ENCODE measurements at regions not wholly inside any gene's neighbourhood (a gene's known extent, or its start where the extent isn't known, plus 50 kb on each side); places are given as distances from the start of the nearest gene placed in this dataset.
"Not testable (repeated sequence)": the region's sequence is repeated elsewhere in the genome, so short reads cannot be mapped to it uniquely, and the experiment has no call there.

DNA sequence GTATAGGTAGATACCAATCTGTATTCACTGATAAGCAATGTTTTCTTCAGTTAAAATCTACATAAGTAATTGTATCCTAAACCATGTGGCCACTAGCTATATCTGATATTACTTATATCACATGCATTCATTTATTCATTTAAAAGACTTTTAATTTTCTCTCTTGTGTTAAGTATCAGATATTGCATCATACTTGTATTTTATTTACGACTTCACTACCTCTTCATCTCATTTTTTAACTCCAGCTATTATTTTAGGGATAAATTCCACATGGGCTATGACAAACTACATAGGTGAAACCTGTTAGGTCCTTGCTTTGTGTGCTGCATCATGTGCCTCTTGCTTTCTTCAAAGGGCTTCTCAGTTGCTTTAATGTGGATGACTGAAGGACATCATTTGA is 1018.3 kb downstream of the ZPLD1 start:
- intact Hi-C loops (cut with micrococcal nuclease) = no loop called here

GRCh38 chr3:103459815-103460214 is 1025.0 kb downstream of the ZPLD1 start:
- intact Hi-C loops (cut with micrococcal nuclease) = no loop called here

DNA sequence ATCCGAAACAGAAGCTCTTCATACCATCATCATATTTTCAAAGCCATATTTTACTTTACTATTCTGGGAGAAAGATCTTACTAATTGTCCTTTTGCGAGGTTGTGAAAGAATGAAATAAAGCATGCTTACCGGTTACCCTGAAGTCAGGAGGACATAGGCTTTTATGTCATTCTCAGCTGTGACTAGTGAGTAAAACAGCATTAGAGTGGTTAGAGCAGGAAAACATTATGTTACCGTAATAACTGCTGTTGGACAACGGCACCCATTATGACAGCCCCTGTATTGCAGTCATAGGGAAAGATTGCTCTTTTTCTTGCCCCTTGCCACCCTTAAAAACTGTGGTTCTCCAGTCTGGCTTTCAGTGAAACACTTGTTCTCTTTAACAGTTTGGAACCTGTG is 1035.7 kb downstream of the ZPLD1 start:
- intact Hi-C loops (cut with micrococcal nuclease) = no loop called here

DNA sequence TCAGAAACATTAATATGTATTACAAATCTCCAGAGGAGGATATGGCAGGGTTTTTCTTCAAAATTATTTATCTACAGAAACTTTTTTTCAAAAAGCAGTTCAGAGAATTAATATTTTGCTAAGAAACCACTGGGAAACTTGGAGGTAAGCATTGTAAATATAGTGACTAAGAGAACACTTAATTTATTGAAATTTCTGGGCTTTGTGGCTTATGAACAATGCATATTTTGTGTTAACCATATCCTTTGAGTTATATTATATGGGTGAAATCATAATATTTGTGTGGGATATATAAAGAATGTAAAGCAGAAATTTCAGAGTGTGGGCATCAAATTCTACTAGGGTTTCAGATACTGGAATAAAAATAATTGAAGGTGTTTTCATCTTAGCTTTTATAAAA is 1059.2 kb downstream of the ZPLD1 start:
- intact Hi-C loops (cut with micrococcal nuclease) = no loop called here

DNA sequence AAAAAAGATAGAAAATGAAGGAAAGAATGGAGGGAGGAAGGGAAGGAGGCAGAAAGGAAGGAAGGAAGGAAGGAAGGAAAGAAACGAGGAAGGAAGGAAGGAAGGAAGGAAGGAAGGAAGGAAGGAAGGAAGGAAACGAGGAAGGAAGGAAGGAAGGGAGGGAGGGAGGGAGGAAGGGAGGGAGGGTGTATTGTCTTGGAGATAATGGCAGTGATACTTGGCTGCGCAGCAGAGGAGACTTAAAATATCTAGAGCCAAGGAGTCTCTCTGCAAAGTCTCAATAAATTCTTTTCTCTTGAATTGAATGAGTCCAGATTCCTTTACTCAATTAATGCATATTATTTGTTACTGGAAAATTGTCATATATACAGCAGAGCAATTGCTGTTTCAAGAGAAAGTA is 1059.7 kb downstream of the ZPLD1 start:
- intact Hi-C loops (cut with micrococcal nuclease) = no loop called here

GRCh38 chr3:103495186-103495585 is 1060.4 kb downstream of the ZPLD1 start:
- intact Hi-C loops (cut with micrococcal nuclease) = no loop called here

DNA sequence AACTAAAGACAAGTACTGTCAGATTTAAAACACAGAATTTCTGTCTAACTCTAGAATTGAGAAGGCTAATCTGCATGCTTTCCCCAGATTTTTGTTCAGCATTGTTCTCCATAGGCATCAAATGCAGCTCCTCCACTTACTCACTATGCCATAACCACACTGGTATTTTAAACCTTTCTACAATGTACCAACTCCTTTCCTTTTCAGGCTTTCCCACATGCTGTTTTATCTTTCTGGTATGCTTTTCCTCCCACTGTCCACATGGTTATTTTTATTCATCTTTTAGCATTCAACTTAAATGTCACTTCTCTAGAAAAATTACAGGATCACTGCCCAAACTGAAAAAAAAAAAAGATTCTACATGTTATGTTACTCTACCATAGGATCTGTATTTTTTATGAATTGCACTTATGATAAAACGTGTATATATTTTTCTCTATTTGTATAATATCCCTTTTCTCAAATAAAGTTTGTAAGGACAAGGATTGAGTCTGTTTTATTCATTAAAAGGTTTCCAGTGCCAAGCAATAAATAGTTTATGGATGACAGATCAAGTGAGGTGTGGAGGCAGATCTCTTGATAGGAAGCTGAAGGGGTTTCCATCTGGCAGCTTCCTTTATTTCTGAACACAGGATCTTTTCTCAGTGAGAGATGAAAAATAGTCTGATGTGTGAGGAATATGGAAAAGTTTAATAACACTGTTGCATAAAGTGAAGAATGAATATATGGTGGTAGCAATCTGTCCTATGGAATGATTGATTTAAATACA is 1064.5 kb downstream of the ZPLD1 start:
- intact Hi-C loops (cut with micrococcal nuclease) = no loop called here

- intact Hi-C loops (cut with micrococcal nuclease) = no loop called here
Measured at GRCh38 chr3:103499967-103500366, 1065.2 kb downstream of the ZPLD1 start.

- intact Hi-C loops (cut with micrococcal nuclease) = no loop called here
Measured at GRCh38 chr3:103510760-103511159, 1075.9 kb downstream of the ZPLD1 start.

GRCh38 chr3:103511891-103512290 is 1077.1 kb downstream of the ZPLD1 start:
- intact Hi-C loops (cut with micrococcal nuclease) = no loop called here

DNA sequence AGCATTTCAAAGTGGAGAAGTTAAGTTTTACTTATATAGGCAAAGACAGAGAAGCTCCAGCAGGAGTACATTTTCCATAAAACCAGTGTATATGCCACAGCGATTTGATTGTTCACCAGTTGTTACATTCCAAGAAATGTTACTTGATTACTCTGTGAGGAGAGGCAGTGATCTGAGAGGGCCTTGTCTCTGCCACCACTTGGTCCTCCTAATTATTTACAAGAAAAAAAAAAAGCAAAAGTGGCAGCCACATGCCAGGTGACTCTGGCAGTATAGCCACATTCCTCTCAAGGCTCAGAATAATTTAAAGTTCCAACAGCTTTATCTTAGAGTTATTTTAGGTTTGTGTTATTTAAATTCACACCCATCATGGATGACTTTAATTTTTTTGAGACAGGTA is 1077.8 kb downstream of the ZPLD1 start:
- intact Hi-C loops (cut with micrococcal nuclease) = no loop called here

DNA sequence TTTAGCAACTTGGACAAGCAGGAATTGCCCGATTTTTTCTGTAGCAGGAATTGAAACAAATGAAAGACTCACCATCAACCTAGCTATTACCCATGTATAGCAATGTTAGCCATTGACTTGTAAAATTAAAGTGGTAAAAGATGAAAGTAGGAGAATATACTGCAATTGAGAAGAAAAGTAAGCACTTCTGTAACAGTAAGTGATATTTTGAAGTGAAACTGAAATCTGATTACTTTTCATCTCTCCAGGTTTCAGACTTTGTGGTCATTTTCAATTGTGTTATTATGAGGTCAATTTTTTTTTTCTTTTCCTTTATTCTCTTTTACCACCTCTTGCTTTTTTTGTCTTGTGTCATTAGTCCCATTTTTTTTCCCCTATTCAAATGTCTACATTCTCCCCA is 1078.2 kb downstream of the ZPLD1 start:
- intact Hi-C loops (cut with micrococcal nuclease) = no loop called here

DNA sequence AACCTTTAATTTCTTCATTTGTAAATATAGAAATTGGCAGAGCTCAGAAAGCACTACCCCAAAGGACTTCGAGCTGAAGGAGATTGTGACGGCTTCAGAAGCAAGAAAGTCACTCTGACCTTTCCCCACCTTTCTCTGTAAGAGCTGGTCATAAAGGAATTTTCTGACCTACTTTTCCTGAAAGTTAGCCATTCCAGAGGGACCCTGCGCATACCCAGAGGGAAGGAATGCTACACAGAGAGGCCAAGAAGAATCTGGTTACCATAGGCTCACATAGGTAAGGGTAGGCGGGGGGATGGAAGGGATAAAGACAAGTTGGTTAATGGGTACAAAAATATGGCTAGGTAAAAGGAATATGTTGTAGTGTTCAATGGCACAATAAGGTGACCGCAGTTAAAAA is 1080.3 kb downstream of the ZPLD1 start:
- intact Hi-C loops (cut with micrococcal nuclease) = no loop called here

- intact Hi-C loops (cut with micrococcal nuclease) = no loop called here
Measured at GRCh38 chr3:103516950-103517349, 1082.1 kb downstream of the ZPLD1 start.

- intact Hi-C loops (cut with micrococcal nuclease) = not testable (repeated sequence)
Measured at GRCh38 chr3:103531327-103531726, 1096.5 kb downstream of the ZPLD1 start.

DNA sequence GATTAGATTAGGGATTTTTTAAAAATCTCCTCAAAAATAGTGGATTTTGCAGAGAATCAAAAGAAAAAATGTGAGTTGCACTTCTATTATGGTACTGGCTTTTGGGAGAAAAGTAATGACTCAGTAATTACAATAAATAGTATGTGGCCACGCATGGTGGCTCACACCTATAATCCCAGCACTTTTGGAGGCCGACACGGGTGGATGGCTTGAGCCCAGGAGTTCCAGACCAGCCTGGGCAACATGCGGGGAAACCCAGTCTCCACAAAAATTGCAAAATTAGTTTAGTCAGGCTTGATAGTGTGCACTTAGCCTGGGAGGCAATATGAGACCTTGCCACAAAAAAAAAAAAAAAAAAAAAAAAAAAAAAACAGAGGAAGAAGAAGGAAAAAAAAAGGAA is 1098.2 kb downstream of the ZPLD1 start:
- intact Hi-C loops (cut with micrococcal nuclease) = no loop called here

DNA sequence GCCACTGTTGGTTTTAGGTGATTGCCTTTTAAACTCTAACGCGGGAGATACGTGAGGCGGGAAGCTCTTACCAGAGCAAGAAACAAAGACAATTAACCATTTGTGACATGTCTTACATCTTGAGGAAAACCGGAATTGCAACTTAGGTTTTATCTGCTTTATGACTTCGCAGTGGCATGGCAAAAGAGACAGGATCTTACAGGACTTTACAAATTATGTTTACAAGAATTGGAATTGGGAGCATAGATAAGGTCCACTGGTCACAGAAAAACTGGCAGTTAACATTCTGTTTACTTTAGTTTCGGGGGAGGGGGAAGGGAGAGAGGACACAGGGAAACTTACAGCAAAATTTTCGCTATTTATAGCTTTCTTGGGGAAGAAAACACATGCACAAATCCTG is 1119.6 kb downstream of the ZPLD1 start:
- intact Hi-C loops (cut with micrococcal nuclease) = no loop called here

GRCh38 chr3:103564116-103564515 is 1129.3 kb downstream of the ZPLD1 start:
- intact Hi-C loops (cut with micrococcal nuclease) = not testable (repeated sequence)

GRCh38 chr3:103585809-103586208 is 1151.0 kb downstream of the ZPLD1 start:
- intact Hi-C loops (cut with micrococcal nuclease) = no loop called here

DNA sequence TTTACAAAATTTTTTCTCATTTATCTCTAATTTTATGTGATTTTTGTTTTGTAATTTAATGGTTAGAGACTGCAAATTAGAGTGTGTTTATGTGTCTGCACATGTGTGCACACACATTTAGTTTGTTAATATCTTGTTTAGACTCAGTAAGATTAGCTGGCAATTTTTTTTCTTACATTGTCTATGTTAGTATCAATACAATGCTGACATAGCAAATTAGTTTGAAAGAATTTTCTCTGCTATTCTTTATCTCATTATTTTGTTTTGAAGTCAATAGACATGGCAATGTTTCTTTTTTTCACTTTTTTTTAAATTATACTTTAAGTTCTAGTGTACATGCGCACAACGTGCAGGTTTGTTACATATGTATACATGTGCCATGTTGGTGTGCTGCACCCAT is 1155.0 kb downstream of the ZPLD1 start:
- intact Hi-C loops (cut with micrococcal nuclease) = no loop called here

GRCh38 chr3:103600844-103601243 is 1166.0 kb downstream of the ZPLD1 start:
- intact Hi-C loops (cut with micrococcal nuclease) = no loop called here

GRCh38 chr3:103601666-103602065 is 1166.9 kb downstream of the ZPLD1 start:
- intact Hi-C loops (cut with micrococcal nuclease) = no loop called here

DNA sequence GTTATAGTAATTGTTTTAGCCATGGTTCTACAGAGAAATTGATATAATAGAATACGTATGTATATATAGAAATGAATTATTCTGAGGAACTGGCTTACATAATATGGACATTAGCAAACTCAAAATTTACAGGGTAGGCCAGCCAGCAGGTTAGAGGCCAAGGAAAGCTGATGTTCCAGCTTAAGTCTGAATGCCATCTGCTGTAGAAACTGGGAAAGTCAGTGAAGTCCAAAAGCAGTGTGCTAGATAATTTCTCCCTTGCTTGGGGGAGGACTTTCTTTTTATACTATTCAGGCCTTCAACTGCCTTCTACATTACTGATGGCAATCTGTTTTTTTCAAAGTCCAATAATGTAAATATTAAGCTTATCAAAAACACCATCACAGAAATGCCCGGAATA is 1174.7 kb downstream of the ZPLD1 start:
- intact Hi-C loops (cut with micrococcal nuclease) = no loop called here

Measured in T-helper 2 cell treated with Interferon-gamma antibody and Interleukin-4, amounts not matched to agents 100 ng/mL and 5 ng/mL, for 36 hours (primary cell).